Stimulated activated CD4-positive, alpha-beta T cell treated with anti-CD3 and anti-CD28 coated beads, Interleukin-12 subunit alpha, Interleukin-12 subunit beta, amount 100 ng/mL, for 24 hours (primary cell): ENCODE measurements at regions not wholly inside any gene's neighbourhood (a gene's known extent, or its start where the extent isn't known, plus 50 kb on each side); places are given as distances from the start of the nearest gene placed in this dataset.

Experiments used
- DNase-seq, 2 experiments: peaks; one replicate each; pipeline ENCODE4 v3.0.0-alpha.2; 2020; ENCODE audit warnings: low read depth in 2 of 2

DNA sequence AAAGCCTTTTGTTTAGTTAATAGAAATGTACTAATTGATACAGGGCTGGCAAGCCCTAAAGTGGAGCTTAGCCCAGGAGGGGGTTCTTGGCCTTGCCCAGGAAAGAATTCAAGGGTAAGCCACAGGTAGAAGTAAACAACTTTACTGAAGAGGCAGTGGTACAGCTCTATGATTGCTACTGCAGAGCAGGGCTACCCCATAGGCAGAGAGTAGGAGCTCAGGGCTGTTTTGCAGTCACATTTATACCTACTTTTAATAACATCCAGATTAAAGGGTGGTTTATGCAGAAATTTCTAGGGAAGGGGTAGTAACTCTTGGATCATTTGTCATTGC is 680.4 kb upstream of the GJE1 start:
- DNase-seq, result no peak

GRCh38 chr6:141451511-141452353 is 681.0 kb upstream of the GJE1 start:
- DNase-seq, result no peak

DNA sequence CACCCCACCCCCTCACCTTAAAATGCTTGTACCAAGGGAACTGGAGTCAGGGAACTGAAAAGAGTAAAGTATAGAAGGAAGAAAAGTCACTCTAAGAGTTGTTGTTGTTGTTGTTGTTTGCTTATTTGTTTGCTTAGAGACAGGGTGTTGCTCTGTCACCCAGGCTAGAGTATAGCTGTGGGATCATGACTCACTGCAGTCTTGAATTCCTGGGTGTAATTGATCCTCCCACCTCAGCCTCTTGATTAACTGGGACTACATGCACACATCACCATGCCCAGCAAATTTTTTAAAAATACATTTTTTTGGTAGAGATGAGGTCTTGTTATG is 681.6 kb upstream of the GJE1 start:
- no peak for DNase-seq

DNA sequence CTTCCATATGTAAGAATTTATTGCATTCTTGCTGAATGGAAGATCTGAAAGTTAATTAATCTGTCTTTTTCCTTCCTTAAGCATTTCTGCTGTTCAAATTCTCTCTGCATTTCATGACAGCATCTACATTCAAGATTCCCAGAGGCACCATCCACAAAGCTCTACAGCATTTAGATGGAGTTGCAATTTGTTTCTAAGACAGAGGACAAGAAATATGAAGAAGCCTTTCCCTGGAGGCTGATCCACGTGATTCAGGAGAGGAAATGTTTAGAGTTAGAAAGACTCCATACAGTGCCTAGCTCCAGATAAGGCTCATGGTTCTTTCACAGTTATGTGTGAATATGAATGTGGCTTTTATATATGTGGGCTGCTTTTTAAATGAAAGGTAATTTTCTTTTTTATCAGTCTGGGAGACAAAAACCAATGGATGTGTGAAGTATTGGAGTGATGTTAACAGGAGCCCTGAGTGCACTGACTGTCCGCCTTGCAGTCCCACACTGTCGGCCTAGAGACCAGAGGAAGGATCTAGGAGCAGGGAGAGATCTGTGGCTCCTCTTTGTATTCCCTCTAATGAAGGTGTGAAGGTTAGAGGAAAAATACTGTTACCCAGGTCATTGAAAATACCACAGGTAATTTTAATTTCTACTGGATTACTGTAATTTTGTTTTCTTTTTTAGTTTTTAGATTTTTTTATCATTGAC is 686.6 kb upstream of the GJE1 start:
- no peak for DNase-seq

DNA sequence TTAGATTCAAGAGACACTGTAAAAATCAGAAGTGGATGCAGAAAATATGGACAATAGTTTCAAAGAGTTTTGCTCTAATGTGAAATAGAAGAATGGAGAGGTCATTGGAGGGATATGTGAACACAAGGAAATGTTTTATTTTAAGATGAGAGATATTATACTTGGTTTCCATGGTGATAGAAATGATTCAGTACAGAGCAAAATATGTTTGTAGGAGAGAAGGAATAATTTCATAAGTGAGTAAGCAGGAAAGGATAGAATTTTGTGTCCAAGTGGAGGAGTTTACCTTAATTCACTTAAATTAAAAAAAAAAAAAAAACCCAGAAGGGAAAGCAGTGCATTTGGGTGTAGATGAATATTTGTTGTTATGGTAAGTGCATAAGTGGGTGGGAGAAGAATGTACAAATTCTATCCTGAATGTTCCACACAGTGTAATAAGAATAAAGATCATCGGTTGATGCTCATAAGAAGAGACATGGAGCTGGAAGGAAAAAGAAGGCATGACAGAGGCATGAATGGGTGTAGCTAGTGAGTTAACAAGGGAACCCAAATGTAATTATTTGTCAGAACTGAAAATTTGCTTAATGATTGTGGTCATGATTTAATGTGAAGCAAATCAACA is 688.9 kb upstream of the GJE1 start:
- DNase-seq, result no peak

- DNase-seq, result no peak
Measured at GRCh38 chr6:141443032-141443431, 689.7 kb upstream of the GJE1 start.

DNA sequence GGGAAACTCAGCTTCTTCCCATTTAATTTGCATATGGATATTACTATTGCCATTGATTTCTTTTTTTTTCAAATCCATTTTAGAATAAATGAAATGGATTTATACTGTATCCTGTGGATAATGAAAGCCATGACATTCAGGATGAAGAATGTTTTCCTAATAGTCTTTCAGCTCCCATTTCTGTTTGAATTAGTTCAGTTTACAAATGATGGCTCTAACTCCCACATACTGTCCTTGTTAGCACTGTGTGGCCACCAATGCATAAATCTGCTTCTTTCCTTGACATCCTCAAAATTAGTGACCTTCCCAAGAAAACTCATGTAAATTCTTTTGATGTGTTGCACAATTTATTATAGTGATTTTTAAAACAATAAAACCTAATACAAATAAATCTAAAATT is 693.2 kb upstream of the GJE1 start:
- DNase-seq, result no peak

GRCh38 chr6:141437685-141438084 is 695.0 kb upstream of the GJE1 start:
- no peak for DNase-seq

DNA sequence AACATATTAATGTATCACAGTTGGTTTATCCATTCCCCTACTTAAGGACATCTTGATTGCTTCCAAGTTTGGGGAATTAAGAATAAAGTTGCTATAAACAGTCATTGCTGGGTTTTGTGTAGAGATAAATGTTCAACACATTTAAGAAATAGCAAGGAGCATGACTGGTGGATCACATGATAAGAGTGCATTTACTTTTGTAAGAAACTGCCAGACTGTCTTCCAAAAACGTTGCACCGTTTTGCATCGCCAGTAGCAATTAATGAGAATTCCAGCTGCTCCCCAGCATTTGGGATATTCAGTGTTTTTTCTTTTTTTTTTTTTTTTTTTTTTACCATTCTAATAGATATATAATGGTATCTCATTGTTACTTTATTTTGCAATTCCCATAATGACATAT is 695.7 kb upstream of the GJE1 start:
- DNase-seq, result no peak

GRCh38 chr6:141426400-141426980 is 706.2 kb upstream of the GJE1 start:
- no peak for DNase-seq

- DNase-seq, result no peak
Measured at GRCh38 chr6:141421378-141421777, 711.3 kb upstream of the GJE1 start.

DNA sequence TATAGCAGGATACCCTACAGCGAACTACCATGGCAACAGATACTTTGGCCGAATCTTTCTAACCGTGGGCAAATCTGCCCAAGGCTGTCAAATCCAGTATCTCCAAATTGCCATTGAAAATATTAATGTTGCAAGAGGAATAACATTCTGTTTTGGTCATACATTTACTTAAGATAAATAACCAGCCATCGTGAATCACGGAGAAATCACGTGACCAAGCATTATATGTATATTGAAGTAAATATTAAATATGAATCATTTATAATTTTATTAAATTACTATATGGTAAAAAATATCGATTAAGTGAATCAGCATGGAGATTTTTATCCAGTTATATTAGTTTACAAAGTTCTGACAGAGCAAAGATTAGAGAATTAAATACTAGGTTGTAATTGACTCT is 714.6 kb upstream of the GJE1 start:
- DNase-seq, result no peak

DNA sequence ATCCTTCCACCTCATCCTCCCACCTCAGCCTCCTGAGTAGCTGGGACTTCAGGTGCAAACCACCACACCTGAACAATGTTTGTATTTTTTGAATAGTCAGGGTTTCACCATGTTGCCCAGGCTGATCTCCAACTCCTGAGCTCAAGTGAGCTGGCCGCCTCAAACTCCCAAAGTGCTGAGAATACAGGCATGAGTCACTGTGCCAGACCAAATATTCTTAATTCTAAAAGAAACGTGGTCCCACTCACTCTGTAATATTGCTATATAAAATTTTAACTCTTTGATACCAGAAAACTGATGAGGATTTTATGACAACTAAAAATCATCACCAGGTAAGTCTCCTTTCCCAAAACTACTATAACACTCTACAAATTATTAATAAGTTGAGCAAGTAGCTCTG is 716.8 kb upstream of the GJE1 start:
- no peak for DNase-seq

DNA sequence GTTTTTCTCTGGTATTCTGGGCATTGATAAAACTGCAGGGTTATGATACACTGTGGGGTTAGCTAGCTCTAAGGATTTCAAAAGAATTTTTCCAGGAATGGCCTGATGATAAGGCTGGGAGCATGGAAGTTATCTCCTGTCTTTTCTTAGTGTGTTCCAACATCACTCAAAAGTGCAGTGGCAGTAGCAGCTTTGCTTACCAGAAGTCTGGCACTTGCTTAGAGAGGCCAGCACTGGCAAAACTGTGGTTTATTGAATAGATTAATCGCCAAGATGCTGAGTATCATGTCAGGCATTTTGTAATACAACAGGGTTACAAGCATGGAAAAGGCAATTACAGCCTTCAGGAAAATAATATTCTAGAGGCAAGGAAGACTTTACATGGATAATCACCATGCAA is 719.5 kb upstream of the GJE1 start:
- no peak for DNase-seq

GRCh38 chr6:141406761-141407160 is 726.0 kb upstream of the GJE1 start:
- no peak for DNase-seq

DNA sequence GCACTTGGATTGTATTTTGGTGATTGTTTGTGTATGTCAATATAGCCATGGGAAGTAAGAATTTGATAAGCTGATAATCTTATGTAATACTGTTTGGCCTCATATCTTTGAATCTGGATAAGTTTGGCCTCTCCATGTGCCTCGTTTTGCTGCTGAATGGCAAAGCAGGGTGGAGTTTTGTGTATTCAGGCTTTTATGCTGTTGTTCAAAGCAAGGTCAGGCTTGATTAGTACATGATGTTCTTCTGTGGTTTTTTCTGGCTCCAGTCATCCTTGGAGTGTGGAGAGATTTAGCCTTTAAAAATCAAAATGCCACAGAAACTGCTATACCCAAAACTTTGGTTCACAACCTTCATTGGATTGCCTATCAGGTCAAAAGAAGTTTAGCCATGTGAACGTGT is 728.9 kb upstream of the GJE1 start:
- no peak for DNase-seq

DNA sequence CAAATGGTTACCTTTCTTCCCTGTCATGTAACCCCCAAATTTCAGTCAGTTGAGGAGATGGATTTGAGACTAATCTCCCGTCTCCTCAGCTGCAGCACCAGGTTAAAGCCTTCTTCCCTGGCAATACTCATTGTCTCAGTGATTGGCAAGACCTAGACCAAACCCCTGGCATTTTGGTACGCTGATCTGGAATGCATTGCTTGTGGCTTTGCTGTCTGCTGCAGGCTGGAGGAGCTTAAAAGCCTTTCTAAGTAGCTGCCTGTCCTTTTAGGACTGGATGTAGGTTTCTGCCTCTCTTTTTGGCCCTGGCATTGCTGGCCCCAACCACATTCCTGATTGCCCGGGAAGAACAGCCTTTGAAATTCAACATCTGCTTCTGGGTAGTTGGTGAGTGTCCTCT is 729.6 kb upstream of the GJE1 start:
- no peak for DNase-seq

- no peak for DNase-seq
Measured at GRCh38 chr6:141402489-141402888, 730.2 kb upstream of the GJE1 start.

DNA sequence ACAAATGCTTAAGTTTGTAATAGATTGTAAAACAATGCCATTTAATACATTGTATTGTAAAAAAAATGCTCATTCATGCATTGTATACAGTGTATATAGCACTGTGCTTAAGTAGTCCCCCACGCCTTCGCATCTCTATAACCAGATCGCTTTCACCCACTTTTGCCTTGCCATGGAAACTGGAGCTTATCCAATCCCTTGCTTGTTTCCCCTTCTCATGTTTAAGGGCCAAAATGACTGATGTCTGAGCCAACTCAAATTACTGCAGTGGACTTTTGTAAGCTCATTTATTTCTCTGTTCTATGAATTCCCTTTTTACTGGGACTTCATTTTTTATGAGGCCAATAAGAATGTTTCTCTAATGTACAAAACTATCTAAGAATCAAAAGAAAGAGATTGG is 730.9 kb upstream of the GJE1 start:
- no peak for DNase-seq

- DNase-seq, result no peak
Measured at GRCh38 chr6:141401168-141401567, 731.6 kb upstream of the GJE1 start.

DNA sequence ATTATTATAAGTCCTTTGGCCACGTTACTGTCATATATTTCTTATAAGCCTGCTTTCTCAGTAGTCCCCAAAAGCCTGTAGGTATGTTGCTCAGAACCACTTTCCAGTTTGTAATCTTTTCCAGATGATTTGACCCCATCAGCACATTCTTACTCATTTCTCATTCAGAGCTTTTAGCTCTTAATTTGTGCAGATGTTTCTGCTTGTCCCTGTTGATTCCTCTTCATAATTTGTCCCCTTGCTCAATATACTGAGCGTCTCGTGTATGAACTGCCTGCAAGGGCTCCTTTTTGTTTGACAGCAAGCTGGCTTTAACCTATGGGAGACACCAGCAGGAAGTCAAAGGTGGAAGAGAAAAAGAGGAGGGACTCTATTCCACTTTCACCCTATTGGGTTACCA is 733.8 kb upstream of the GJE1 start:
- no peak for DNase-seq

DNA sequence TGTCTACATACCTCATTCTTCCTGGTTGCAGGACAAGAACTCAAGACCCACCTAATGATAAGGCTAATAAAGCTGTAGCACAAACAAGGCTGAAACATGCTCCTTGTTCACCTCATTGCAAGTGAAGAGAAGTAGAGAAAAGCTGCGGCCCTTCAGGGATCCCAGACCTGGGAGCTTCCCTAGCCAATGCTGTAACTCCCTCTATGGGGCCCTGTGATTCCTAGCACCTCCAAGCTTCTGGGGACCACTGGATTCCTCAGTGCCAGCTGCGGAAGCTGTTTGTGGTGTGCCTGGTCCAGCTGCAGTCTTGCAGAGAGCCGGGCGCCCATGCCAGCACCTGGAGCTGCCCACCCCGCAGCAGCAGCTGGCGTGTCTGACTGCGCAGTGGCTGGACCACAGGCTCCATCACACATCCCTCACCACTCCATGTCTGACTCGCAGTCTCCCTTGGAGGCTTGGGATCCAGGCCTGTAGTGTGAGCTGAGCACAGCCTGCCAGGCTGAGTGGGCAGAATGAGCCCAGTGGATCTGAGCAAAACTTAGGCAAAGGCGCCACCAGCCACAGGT is 737.2 kb upstream of the GJE1 start:
- DNase-seq, result no peak
